ENCODE measurements at regions not wholly inside any gene's neighbourhood (a gene's known extent, or its start where the extent isn't known, plus 50 kb on each side); places are given as distances from the start of the nearest gene placed in this dataset.

DNA sequence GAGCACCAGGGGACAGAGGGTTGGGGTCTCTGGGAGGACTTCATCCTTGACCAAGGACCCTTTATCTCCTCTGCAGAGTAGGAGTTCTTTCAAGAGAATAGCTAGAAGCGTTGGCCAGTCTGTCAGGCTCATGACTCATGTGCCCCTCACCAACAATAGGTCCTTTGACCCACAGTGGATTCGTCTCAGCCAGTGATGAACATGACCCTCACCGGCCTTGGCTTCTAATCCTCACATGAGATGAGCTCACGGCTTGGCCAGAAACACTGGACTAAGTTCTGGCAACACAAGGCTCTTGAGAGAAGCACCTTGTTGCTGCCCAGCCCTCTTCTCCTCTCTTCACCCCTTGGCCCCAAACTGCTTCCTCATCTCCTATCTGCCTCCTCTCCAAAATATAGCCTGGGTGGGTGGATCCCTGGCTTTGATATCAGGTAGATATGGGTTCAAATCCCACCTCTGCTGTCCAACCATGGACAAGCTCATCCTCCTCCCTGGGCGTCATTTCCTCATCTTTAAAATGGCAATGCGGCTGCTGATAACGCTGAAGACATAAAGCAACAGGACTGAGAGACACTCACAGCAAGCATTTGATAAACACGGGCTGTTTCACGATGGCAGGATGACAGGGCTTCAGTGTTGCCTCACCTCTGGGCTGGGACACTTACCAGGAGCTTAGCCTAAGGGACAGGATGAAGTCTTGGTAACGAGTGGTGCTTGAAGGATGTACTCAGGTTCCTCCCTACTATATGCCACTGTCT, 446.7 kb upstream of the PROK2 start:
- TF ChIP-seq JUNB (IDR thresholded peaks at IDR 0.05; ENCODE audit: unreplicated experiment) (no peak), EZH2phosphoT487 (IDR thresholded peaks at IDR 0.05; ENCODE audit: unreplicated experiment) (no peak), ZNF331 (CRISPR knock-in tag; IDR thresholded peaks at IDR 0.05; ENCODE audit: low read depth) (no peak), ZNF114 (CRISPR knock-in tag; IDR thresholded peaks at IDR 0.05) (no peak), NANOG (IDR thresholded peaks at IDR 0.05; ENCODE audit: borderline replicate concordance) (no peak), EZH2 (IDR thresholded peaks at IDR 0.05; ENCODE audit: low read depth, unreplicated experiment) (no peak), POLR2AphosphoS5 (IDR thresholded peaks at IDR 0.05; ENCODE audit: low read depth) (no peak), CREB1 (CRISPR knock-in tag; IDR thresholded peaks at IDR 0.05; ENCODE audit: low read depth) (no peak), STAT1 (IDR thresholded peaks at IDR 0.05; ENCODE audit: unreplicated experiment) (no peak)
- TF ChIP-seq, protein P1, sequence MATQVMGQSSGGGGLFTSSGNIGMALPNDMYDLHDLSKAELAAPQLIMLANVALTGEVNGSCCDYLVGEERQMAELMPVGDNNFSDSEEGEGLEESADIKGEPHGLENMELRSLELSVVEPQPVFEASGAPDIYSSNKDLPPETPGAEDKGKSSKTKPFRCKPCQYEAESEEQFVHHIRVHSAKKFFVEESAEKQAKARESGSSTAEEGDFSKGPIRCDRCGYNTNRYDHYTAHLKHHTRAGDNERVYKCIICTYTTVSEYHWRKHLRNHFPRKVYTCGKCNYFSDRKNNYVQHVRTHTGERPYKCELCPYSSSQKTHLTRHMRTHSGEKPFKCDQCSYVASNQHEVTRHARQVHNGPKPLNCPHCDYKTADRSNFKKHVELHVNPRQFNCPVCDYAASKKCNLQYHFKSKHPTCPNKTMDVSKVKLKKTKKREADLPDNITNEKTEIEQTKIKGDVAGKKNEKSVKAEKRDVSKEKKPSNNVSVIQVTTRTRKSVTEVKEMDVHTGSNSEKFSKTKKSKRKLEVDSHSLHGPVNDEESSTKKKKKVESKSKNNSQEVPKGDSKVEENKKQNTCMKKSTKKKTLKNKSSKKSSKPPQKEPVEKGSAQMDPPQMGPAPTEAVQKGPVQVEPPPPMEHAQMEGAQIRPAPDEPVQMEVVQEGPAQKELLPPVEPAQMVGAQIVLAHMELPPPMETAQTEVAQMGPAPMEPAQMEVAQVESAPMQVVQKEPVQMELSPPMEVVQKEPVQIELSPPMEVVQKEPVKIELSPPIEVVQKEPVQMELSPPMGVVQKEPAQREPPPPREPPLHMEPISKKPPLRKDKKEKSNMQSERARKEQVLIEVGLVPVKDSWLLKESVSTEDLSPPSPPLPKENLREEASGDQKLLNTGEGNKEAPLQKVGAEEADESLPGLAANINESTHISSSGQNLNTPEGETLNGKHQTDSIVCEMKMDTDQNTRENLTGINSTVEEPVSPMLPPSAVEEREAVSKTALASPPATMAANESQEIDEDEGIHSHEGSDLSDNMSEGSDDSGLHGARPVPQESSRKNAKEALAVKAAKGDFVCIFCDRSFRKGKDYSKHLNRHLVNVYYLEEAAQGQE (IDR thresholded peaks at IDR 0.05; ENCODE audit: unreplicated experiment) = no peak
- TF ChIP-seq, protein P2, sequence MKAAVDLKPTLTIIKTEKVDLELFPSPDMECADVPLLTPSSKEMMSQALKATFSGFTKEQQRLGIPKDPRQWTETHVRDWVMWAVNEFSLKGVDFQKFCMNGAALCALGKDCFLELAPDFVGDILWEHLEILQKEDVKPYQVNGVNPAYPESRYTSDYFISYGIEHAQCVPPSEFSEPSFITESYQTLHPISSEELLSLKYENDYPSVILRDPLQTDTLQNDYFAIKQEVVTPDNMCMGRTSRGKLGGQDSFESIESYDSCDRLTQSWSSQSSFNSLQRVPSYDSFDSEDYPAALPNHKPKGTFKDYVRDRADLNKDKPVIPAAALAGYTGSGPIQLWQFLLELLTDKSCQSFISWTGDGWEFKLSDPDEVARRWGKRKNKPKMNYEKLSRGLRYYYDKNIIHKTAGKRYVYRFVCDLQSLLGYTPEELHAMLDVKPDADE (IDR thresholded peaks at IDR 0.05) = no peak
- TF ChIP-seq, protein P3, sequence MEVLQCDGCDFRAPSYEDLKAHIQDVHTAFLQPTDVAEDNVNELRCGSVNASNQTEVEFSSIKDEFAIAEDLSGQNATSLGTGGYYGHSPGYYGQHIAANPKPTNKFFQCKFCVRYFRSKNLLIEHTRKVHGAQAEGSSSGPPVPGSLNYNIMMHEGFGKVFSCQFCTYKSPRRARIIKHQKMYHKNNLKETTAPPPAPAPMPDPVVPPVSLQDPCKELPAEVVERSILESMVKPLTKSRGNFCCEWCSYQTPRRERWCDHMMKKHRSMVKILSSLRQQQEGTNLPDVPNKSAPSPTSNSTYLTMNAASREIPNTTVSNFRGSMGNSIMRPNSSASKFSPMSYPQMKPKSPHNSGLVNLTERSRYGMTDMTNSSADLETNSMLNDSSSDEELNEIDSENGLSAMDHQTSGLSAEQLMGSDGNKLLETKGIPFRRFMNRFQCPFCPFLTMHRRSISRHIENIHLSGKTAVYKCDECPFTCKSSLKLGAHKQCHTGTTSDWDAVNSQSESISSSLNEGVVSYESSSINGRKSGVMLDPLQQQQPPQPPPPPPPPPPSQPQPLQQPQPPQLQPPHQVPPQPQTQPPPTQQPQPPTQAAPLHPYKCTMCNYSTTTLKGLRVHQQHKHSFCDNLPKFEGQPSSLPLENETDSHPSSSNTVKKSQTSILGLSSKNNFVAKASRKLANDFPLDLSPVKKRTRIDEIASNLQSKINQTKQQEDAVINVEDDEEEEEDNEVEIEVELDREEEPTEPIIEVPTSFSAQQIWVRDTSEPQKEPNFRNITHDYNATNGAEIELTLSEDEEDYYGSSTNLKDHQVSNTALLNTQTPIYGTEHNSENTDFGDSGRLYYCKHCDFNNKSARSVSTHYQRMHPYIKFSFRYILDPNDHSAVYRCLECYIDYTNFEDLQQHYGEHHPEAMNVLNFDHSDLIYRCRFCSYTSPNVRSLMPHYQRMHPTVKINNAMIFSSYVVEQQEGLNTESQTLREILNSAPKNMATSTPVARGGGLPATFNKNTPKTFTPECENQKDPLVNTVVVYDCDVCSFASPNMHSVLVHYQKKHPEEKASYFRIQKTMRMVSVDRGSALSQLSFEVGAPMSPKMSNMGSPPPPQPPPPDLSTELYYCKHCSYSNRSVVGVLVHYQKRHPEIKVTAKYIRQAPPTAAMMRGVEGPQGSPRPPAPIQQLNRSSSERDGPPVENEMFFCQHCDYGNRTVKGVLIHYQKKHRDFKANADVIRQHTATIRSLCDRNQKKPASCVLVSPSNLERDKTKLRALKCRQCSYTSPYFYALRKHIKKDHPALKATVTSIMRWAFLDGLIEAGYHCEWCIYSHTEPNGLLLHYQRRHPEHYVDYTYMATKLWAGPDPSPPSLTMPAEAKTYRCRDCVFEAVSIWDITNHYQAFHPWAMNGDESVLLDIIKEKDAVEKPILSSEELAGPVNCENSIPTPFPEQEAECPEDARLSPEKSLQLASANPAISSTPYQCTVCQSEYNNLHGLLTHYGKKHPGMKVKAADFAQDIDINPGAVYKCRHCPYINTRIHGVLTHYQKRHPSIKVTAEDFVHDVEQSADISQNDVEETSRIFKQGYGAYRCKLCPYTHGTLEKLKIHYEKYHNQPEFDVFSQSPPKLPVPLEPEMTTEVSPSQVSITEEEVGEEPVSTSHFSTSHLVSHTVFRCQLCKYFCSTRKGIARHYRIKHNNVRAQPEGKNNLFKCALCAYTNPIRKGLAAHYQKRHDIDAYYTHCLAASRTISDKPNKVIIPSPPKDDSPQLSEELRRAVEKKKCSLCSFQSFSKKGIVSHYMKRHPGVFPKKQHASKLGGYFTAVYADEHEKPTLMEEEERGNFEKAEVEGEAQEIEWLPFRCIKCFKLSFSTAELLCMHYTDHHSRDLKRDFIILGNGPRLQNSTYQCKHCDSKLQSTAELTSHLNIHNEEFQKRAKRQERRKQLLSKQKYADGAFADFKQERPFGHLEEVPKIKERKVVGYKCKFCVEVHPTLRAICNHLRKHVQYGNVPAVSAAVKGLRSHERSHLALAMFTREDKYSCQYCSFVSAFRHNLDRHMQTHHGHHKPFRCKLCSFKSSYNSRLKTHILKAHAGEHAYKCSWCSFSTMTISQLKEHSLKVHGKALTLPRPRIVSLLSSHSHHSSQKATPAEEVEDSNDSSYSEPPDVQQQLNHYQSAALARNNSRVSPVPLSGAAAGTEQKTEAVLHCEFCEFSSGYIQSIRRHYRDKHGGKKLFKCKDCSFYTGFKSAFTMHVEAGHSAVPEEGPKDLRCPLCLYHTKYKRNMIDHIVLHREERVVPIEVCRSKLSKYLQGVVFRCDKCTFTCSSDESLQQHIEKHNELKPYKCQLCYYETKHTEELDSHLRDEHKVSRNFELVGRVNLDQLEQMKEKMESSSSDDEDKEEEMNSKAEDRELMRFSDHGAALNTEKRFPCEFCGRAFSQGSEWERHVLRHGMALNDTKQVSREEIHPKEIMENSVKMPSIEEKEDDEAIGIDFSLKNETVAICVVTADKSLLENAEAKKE (CRISPR knock-in tag; IDR thresholded peaks at IDR 0.05) = no peak
- TF ChIP-seq, protein P4, sequence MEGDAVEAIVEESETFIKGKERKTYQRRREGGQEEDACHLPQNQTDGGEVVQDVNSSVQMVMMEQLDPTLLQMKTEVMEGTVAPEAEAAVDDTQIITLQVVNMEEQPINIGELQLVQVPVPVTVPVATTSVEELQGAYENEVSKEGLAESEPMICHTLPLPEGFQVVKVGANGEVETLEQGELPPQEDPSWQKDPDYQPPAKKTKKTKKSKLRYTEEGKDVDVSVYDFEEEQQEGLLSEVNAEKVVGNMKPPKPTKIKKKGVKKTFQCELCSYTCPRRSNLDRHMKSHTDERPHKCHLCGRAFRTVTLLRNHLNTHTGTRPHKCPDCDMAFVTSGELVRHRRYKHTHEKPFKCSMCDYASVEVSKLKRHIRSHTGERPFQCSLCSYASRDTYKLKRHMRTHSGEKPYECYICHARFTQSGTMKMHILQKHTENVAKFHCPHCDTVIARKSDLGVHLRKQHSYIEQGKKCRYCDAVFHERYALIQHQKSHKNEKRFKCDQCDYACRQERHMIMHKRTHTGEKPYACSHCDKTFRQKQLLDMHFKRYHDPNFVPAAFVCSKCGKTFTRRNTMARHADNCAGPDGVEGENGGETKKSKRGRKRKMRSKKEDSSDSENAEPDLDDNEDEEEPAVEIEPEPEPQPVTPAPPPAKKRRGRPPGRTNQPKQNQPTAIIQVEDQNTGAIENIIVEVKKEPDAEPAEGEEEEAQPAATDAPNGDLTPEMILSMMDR (conservative IDR thresholded peaks at IDR 0.05; ENCODE audit: low read depth in 2 of 2) = no peak
- H3K27ac Mint-ChIP-seq = no peak overlapping the region

More for the DNA sequence above, 446.7 kb upstream of the PROK2 start:
- no peaks in the 10 kb centered on the region for H3K79me2 ChIP-seq (replicated peaks; ENCODE audit: insufficient read depth)
- H3F3A ChIP-seq (replicated peaks; ENCODE audit: low read depth) = no peaks in the 10 kb centered on the region
- no peak overlapping the region for H3K4me3 Mint-ChIP-seq
- H3K4me3 ChIP-seq = no peak overlapping the region
- H3K9me3 Mint-ChIP-seq = peaks cover 5% of the 10 kb centered on the region; the same call in 1 of the 3 replicates
- no peak overlapping the region for H3K27ac ChIP-seq (ENCODE audit: low read depth)
- no peaks in the 10 kb centered on the region for H3K27me3 ChIP-seq (ENCODE audit: insufficient read depth)
- ATAC-seq (no peak), DNase-seq (ENCODE audit: low spot score) (no peak)
- no peak overlapping the region for H2AFZ ChIP-seq
- H4K20me1 ChIP-seq (replicated peaks; ENCODE audit: insufficient read depth) = no peaks in the 10 kb centered on the region
- H3K36me3 ChIP-seq (ENCODE audit: insufficient read depth) = no peaks in the 10 kb centered on the region
- H3K36me3 Mint-ChIP-seq (ENCODE audit: low read depth) = no peaks in the 10 kb centered on the region
- peaks cover 4% of the 10 kb centered on the region for H3K27me3 Mint-ChIP-seq (ENCODE audit: insufficient read depth, low read depth, poor library complexity)
- H3K4me2 ChIP-seq = no peak overlapping the region
- no peaks in the 10 kb centered on the region for H3K4me1 ChIP-seq (ENCODE audit: insufficient read depth)
- peaks cover 2% of the 10 kb centered on the region for H3K4me1 Mint-ChIP-seq
- peaks cover 13% of the 10 kb centered on the region; the same call in 1 of the 2 replicates for H3K9me2 ChIP-seq (ENCODE audit: insufficient read depth)
